ENCODE measurements at regions not wholly inside any gene's neighbourhood (a gene's known extent, or its start where the extent isn't known, plus 50 kb on each side); places are given as distances from the start of the nearest gene placed in this dataset.

DNA sequence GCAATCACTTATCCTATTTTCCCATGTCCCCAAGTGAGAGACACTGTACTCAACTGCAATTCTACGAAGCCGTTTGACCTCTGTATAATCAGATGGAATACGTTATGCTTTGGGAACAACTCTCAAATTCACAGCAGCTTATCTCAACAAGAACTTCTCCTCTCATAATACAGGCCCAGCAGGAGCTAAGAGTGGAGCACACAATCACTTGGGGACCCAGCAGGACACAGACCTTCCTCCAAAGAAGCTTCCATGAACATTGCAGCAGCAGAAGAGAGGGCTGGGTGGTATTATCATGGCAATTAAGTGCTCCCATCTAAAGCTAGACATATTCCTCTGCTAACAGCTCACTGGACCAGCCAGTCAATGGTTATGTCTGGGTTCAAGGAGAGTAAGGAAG, 428.3 kb upstream of the MIR17HG start:
- no peak for DNase-seq (ENCODE audit: low spot score)
- ChIA-PET CTCF (no interaction called here), POLR2A (ENCODE audit: low non-redundant PET) (no interaction called here)
- no peak overlapping the region for H3K27ac ChIP-seq
- TF ChIP-seq, protein P1, sequence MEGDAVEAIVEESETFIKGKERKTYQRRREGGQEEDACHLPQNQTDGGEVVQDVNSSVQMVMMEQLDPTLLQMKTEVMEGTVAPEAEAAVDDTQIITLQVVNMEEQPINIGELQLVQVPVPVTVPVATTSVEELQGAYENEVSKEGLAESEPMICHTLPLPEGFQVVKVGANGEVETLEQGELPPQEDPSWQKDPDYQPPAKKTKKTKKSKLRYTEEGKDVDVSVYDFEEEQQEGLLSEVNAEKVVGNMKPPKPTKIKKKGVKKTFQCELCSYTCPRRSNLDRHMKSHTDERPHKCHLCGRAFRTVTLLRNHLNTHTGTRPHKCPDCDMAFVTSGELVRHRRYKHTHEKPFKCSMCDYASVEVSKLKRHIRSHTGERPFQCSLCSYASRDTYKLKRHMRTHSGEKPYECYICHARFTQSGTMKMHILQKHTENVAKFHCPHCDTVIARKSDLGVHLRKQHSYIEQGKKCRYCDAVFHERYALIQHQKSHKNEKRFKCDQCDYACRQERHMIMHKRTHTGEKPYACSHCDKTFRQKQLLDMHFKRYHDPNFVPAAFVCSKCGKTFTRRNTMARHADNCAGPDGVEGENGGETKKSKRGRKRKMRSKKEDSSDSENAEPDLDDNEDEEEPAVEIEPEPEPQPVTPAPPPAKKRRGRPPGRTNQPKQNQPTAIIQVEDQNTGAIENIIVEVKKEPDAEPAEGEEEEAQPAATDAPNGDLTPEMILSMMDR (conservative IDR thresholded peaks at IDR 0.05; ENCODE audit: low read depth) = no peak

DNA sequence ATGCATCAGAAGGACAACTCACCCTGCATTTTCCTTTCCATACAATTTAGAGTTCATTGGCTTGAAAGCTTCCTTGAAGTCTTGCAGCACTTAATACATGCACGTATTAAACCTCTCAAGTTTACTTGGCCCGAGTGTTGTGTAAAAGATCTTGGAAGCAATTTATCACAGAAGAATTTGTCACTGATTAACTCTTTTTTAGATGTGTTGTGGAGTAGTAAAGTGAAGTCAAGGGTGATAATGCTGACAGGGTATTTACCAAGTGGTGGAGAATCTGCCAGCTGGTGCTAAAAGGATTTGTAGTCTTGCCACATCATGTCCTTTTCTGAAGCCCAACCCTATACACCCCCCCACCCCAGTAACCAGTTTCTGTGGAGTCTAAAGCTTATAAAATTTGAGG, 421.0 kb upstream of the MIR17HG start:
- TF ChIP-seq, protein P1 (conservative IDR thresholded peaks at IDR 0.05; ENCODE audit: low read depth) = no peak

DNA sequence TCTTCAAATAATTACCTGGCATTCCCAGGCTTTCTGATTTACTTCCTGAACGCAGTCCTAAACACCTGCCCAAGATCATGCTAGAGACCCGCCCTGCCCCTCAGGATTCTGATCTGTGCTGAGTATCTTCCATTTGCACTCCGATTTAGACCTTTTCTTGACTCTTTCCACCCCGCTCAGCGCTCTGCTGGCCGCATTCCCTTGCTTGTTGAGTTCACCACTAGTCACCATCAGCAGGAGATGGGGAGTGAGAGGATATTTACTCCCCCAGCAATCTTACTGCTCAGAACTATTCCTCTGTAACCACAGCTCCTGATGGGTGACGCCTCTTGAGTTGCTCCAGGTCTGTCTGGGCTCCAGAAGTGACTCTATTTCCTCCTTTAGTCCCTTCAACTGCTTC, 419.4 kb upstream of the MIR17HG start:
- H3K27ac ChIP-seq = no peak overlapping the region
- TF ChIP-seq, protein P1 (conservative IDR thresholded peaks at IDR 0.05; ENCODE audit: low read depth) = no peak
- DNase-seq (ENCODE audit: low spot score) = no peak
- ChIA-PET CTCF (no interaction called here), POLR2A (ENCODE audit: low non-redundant PET) (no interaction called here)

More for the DNA sequence above, 421.0 kb upstream of the MIR17HG start:
- ChIA-PET POLR2A (ENCODE audit: low non-redundant PET) (no interaction called here), CTCF (interaction anchor here (0.6 kb wide), 1 partner anchor 56 kb away, joined by 5 read pairs; no protein-coding TSS in a partner anchor)
- no peak for DNase-seq (ENCODE audit: low spot score)
- H3K27ac ChIP-seq = no peak overlapping the region

DNA sequence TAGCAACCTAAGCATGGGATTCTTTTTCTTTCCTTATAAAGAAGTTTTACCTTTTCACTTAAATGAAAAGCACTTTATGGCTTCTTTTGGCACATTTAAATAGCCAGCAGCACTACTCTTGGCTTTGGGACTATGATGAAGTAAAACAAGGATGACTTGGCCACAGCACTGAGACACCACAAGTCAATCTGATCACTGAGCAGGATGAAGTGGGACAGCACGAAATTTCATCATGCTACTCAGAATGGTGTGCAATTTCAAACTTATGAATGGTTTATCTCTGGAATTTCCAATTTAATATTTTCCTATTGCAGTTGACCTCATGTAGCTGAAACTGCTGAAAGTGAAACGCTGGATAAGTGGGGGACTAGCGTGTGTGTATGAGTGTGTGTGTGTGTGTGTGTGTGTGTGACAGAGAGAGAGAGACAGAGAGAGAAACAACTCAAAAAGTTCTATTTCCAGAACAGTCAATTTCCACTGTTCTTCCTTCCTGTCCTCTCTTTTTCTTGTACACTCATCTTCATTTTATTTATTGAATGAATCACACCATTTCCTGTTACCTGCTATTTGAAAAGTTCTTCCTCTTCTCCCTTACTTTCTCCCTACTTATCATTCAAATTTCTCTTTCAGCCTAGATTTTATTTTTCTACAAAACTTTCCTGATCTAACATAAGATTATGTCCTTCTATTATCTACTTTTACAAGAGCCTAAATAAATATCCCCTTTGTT, 414.2 kb upstream of the MIR17HG start:
- ChIA-PET CTCF (no interaction called here), POLR2A (ENCODE audit: low non-redundant PET) (no interaction called here)
- no peak overlapping the region for H3K27ac ChIP-seq
- DNase-seq (ENCODE audit: low spot score) = no peak
- TF ChIP-seq, protein P1 (conservative IDR thresholded peaks at IDR 0.05; ENCODE audit: low read depth) = no peak

DNA sequence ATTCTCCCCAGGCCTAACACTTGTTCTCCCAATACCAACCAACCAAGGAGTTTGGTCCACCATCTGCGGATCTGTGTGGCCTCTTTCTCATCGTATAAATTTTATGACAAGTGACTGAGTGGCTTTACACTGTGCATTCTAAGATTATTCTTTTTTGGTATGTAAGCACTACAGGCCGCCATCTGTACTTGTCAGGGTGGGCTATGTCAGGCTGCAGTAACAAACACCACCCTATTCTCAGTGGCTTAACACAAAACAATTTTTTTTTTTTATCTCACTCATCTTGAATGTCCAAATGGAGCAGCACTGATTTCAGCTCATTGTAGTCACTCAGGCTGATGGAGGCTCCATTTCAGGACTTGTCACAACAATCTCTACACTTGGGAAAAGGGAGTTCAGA, 412.7 kb upstream of the MIR17HG start:
- POLR2A ChIA-PET (ENCODE audit: low non-redundant PET) = no interaction called here
- CTCF ChIA-PET = no interaction called here
- DNase-seq (ENCODE audit: low spot score) = no peak
- no peak overlapping the region for H3K27ac ChIP-seq
- TF ChIP-seq, protein P1 (conservative IDR thresholded peaks at IDR 0.05; ENCODE audit: low read depth) = no peak

DNA sequence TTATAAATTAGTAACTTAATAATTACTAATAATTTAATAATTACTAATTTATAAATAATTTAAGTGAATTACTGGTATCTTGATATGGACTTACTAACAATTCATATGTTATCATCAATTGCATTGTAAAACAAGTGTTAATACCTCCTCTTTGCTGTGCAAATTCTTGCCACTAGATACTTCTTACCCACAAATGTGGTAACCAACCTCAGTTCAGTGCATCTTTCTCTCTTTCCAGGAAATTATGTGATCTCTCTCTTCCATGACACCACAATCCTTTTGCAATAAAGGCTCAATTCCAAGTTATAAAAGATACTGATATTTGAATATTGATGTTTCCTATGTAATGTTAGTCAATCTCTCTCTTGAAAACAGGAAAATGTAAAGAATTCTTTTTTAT, 408.6 kb upstream of the MIR17HG start:
- TF ChIP-seq, protein P1 (conservative IDR thresholded peaks at IDR 0.05; ENCODE audit: low read depth) = no peak
- no peak overlapping the region for H3K27ac ChIP-seq
- CTCF ChIA-PET = no interaction called here
- no peak for DNase-seq (ENCODE audit: low spot score)
- POLR2A ChIA-PET (ENCODE audit: low non-redundant PET) = no interaction called here

Data from RWPE1 (cell line).